PFSK-1 (cell line): ENCODE measurements at regions not wholly inside any gene's neighbourhood (a gene's known extent, or its start where the extent isn't known, plus 50 kb on each side); places are given as distances from the start of the nearest gene placed in this dataset.

Source experiments
- FOXP2 ChIP-seq: optimal IDR thresholded peaks from 2 replicates; pipeline ENCODE3; 2011; ENCODE audit warnings: borderline replicate concordance, control low read depth, inconsistent platforms; ENCODE audit not compliant: insufficient read depth; ENCODE audit errors: extremely low read length, extremely low read depth
- POLR2AphosphoS5 ChIP-seq: IDR thresholded peaks from 2 replicates; pipeline ENCODE4 v1.6.1; 2012; ENCODE audit warnings: low read depth, mild to moderate bottlenecking, control low read depth, low read length, moderate library complexity
- REST ChIP-seq, 2 experiments: IDR thresholded peaks; 2 replicates each; pipeline versions ENCODE4 v1.6.1 to v1.8.0; 2011 to 2012; ENCODE audit warnings: low read depth in 2 of 2, low read length in 2 of 2, control low read depth in 1 of 2, inconsistent platforms in 1 of 2, mild to moderate bottlenecking in 1 of 2, moderate library complexity in 1 of 2; ENCODE audit not compliant: insufficient read depth in 1 of 2
- SIN3A ChIP-seq: IDR thresholded peaks from 2 replicates; pipeline ENCODE4 v1.6.1; 2012; ENCODE audit warnings: mild to moderate bottlenecking, low read length, moderate library complexity, borderline replicate concordance; ENCODE audit not compliant: insufficient read depth
- TAF1 ChIP-seq: IDR thresholded peaks from 2 replicates; pipeline ENCODE4 v1.6.1; 2012; ENCODE audit warnings: low read length, control low read depth, borderline replicate concordance; ENCODE audit not compliant: insufficient read depth

GRCh38 chr1:56145581-56145980 lies 433.8 kb downstream of the PLPP3 start:
- TF ChIP-seq FOXP2 = no peak
- no peak for TF ChIP-seq REST (IDR thresholded peaks at IDR 0.05; ENCODE audit: insufficient read depth in 1 of 2, low read depth in 2 of 2, low read length in 2 of 2)
- no peak for TF ChIP-seq SIN3A
- no peak for TF ChIP-seq POLR2AphosphoS5
- no peak for TF ChIP-seq TAF1

GRCh38 chr1:56142301-56142700 lies 437.1 kb downstream of the PLPP3 start:
- TF ChIP-seq SIN3A (no peak), TAF1 (no peak), REST (IDR thresholded peaks at IDR 0.05; ENCODE audit: insufficient read depth in 1 of 2, low read depth in 2 of 2, low read length in 2 of 2) (no peak), FOXP2 (no peak), POLR2AphosphoS5 (no peak)

- TF ChIP-seq FOXP2 = no peak
- TF ChIP-seq SIN3A = no peak
Measured at GRCh38 chr1:56139836-56140235, 439.5 kb downstream of the PLPP3 start.

- TF ChIP-seq SIN3A (no peak), TAF1 (no peak), POLR2AphosphoS5 (no peak), FOXP2 (no peak), REST (IDR thresholded peaks at IDR 0.05; ENCODE audit: insufficient read depth in 1 of 2, low read depth in 2 of 2, low read length in 2 of 2) (no peak)
Measured at GRCh38 chr1:56137521-56138505, 441.6 kb downstream of the PLPP3 start.

GRCh38 chr1:56137090-56137489 lies 442.3 kb downstream of the PLPP3 start:
- no peak for TF ChIP-seq FOXP2
- TF ChIP-seq TAF1 = no peak

- no peak for TF ChIP-seq REST (IDR thresholded peaks at IDR 0.05; ENCODE audit: insufficient read depth in 1 of 2, low read depth in 2 of 2, low read length in 2 of 2)
- no peak for TF ChIP-seq FOXP2
- no peak for TF ChIP-seq POLR2AphosphoS5
- no peak for TF ChIP-seq TAF1
- TF ChIP-seq SIN3A = no peak
Measured at GRCh38 chr1:56135864-56136147, 443.6 kb downstream of the PLPP3 start.
